ENCODE measurements at regions not wholly inside any gene's neighbourhood (a gene's known extent, or its start where the extent isn't known, plus 50 kb on each side); places are given as distances from the start of the nearest gene placed in this dataset.

GRCh38 chr5:142466195-142466971 is 141.6 kb upstream of the SPRY4 start:
- TF ChIP-seq CTCF (IDR thresholded peaks at IDR 0.05) (no peak), POLR2A (IDR thresholded peaks at IDR 0.05) (no peak)
